Fibroblast of upper back skin (primary cell): ENCODE measurements at regions not wholly inside any gene's neighbourhood (a gene's known extent, or its start where the extent isn't known, plus 50 kb on each side); places are given as distances from the start of the nearest gene placed in this dataset.
"Not testable (repeated sequence)": the region's sequence is repeated elsewhere in the genome, so short reads cannot be mapped to it uniquely, and the experiment has no call there.

ENCODE experiments used
- DNase-seq: peaks from one replicate; pipeline ENCODE4 v3.0.0-alpha.2; 2013

DNA sequence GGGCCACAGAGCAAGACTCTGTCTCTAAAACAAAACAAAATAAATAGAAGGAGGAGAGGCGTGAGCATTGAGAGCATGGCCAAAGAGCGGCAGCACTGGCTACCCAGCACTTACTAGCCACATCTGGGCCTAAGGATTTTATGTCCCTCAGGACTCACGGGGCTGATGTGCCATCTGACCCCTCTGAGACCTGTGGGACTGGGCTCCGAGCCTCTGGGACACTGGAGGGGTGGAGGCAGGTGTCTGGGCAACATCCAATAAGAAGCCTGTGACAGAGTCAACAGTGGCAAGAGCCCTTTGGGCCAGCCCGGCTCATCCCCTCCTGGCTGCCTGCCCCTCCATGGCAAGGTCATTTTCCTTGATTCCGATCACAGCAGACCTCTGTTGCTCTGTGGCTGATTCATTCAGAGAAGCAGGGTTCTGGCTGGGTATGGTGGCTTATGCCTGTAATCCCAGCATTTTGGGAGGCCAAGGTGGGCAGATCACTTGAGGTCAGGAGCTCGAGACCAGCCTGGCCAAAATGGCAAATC lies 60.7 kb downstream of the RRM2 start:
- no peak for DNase-seq

DNA sequence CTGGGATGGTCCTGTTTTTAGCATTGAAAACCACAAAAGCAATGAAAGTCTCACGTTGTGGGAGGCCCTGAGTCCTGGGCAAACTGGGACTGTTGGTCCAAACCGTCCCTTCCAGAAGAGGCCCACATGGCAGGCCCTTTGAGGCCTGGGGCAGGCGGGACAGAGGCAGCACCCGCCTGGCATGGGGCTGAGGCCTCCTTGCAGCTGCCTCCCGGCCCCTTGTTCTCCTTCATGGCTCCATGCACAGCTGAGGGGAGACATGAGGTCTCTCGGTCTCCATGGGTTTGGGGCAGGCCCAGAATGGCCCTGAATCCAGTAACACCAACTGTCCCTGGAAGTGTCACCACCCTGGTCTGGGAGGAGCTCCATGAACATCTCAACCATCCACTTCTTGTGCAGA lies 61.9 kb downstream of the RRM2 start:
- no peak for DNase-seq

DNA sequence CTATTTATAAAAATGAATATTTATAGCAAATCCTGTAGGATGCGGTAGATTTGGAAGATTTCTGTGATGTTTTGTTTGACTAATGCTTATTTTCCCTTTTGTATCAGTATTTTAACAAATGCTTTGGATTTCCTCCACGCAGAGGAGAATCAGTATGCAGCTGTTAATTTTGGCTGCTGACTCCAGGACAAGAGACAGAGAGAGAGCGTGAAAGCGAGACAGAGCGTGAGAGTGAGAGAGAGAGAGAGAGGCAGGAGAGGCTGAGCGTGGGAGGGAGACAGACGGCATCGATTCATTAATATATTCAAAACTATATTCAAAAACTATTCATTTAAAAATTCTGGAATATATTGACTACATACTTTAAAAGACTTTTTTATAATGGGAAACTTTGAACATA lies 62.5 kb downstream of the RRM2 start:
- no peak for DNase-seq

DNA sequence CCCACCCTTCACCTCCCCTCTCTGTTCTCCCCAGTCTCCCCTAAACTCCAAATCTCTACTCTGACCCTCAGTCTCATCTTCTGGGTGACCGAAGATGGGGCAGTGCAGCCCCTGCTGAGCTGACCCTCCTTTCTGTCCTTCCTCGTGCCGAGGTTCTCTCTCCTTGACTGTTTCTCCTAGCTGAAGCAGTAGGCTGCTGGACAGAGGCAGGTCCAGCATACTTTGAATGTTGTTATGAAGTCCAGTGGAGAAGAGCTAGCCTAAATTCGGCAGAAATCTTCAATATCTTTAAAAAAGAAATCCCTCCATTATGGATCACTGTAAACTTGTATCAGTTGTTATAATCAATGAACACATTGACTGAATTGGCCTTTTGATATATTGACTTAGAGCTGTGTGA lies 63.2 kb downstream of the RRM2 start:
- no peak for DNase-seq

DNA sequence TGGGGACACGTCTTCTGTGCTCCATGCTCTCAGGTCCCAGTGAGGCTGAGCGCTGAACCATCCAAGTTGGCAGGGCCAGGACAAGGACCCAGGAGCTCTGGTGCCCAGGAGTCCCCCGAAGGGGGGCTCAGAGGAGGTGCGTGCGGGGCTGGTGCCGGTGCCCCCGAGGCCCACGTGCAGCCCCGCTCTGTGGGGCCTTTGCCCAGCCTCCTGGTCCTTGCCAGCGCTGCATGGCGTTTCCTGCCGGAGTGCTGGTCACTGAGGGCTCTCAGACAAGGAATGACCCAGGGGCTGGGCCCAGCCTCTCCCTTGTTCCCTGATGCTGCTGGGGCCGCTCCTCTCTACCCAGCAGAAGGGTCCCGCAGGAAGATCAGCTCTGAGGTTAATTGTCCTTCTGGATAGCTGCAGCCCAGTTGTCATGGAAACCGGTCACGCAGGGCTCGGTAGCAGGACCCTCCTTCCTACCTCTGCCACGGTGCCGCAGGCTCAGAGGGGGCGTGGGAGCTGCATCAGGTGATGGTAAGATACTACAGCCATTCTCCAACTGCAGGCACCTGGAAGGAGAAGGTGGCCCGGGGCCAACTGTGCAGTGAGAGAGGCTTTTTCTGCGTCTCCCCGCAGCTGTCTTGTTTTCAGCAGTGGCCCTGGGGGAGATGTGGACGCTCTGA lies 64.5 kb downstream of the RRM2 start:
- no peak for DNase-seq

DNA sequence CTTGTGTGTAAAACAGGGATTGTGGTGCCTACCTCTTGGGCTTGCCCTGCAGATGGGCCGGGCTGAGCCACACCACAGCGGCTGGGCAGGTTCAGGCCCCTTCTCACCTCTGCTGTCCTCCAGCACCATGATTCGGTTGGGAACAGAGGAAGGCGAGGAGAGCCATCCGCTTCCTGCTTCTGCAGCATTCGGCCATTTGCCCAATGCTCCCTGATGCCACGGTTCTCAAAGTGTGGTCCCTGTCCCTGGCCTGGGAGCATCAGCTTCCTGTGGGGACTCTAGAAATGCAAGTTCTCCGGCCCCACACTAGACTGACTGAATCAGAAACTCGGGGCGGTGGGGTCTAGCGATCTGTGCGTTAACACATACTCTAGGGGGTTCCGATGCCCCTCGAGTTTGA lies 65.1 kb downstream of the RRM2 start:
- no peak for DNase-seq

DNA sequence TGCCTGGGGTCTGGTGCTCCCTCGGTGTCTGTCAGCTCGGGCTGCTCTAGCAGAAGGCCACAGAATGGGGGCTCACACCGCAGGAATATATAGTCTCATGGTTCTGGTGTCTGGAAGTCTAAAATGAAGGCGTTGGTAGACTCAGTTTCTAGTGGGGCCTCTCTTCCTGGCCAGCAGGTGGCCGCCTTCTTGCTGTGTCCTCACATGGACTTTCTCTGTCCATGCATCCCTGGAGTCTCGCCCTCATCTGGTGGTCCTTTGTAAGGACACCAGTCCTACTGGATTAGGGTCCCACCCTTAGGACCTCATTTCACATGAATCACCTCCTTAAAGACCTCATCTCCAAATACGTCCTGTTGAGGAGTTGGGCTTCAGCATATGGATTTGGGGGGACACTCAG lies 65.7 kb downstream of the RRM2 start:
- DNase-seq: peak; percentile 9

DNA sequence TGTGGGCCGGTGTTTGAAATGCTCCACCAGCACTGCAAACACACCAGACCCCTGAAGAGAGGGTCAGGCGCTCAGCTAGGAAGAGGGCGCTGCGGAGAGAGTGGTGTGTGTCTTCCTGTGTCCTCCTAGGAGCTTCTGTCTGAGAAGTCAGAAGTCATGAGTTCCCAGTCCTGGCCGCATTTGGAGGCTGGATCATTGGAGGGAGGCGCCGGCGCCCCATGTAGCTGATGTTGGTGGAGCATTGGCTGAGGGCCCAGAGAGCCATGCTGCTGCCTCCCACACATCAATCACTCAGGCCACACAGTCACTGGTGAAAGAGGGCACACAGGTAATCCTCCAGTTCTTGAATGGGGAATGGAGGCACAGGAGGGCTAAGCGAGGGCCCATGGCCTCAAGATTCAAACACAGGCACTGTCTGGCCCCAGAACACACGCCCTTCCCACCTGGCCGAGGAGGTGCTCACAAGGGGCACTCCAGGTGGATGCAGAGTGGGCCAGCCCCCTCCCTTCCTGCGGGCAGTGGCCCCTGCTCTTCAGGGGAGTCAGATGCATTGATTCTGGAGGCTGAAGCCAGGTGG lies 66.3 kb downstream of the RRM2 start:
- no peak for DNase-seq

DNA sequence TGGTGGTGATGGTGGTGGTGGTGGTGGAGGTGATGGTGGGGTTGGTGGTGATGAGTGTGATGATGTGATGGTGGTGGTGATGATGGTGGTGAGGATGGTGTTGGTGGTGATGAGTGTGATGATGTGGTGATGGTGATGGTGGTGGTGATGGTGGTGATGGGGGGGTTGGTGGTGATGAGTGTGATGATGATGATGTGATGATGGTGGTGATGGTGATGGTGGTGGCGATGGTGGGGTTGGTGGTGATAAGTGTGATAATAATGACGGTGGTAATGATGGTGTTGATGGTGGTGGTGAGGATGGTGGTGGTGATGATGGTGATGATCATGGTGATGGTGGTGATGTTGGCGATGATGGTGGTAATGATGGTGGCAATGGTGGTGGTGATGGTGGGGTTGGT lies 67.7 kb downstream of the RRM2 start:
- no peak for DNase-seq

DNA sequence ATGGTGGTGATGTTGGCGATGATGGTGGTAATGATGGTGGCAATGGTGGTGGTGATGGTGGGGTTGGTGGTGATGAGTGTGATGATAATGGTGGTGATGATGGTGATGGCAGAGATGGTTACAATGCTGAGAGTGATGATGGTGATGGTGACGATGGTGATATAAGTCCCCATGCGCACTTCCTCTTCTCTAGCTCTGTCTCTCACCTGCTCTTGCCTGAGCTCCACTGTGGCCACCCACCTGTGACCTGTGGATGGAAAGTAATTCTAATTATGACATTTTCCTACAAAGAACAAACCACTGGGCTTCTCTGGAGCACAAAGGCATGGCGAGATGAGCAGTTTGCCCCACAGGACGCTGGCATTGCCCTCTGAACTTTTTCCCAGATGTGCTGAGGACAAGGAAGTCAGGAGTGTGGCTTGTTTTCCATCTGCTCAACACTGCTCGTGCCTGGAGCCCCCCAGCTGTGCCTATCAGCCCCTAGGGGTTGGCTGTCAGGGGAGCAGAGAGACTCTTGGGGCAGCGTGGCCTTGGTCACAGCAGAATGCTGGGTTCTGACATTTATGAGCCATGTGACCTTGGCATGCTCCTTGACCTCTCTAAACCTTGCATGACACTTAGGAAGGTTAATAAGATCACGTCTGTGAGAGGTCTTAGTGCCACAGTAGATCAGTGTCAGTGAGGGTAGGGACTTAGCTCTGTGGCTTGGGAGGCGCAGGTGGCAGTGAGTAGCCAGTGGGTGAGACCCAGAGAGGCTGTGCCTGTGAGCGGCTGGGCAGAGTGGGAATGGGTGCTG lies 68.4 kb downstream of the RRM2 start:
- DNase-seq: no peak

DNA sequence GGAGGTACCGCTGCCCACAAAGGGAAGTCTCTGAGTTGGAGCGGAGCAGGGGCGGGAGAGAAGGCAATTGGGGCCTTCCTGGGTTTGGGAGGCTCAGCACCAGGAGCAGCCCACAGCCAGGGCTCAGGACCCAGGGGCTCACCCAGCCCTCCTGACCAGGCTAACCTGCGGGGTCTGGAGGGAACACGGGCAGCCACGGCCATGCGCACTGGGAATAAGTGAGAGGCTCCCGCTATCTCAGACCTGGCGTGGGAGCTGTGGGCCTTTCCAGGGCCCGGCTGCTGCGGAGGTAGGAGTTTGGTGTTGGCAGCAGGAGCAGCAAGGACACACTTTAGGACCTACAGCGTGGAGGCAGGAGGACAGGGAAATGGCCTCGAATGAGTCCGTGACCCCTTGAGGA lies 69.0 kb downstream of the RRM2 start:
- no peak for DNase-seq

DNA sequence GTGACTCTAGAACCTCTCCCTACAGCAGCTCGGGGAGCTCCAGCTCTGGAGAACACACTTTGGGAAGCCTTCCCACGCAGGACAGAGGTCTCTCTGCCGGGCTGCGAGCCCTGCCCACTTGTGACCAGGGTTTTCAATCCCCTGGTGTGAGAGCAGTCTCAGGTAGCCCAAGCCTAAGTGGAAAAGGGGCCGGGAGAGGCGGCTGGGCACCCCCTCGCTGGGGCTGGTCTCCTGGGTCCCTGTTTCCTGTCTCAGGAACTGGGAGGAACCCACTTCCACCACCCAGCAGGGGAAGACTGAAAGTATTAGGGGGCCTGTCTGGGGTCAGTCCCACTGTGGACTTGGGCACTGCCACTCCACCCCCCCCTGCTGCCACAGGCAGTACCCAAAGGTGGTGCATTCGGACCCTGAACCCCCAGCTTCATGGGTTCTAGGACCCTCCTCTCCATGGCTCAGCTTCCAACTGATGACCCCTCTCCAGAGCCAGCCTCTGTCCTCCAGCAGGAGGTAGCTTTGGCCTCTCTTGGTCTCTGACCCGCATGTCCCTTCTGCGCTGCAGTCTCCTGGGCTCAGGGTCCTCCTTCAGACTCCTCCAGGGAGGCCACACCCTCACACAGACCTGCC lies 70.0 kb downstream of the RRM2 start:
- DNase-seq: no peak

DNA sequence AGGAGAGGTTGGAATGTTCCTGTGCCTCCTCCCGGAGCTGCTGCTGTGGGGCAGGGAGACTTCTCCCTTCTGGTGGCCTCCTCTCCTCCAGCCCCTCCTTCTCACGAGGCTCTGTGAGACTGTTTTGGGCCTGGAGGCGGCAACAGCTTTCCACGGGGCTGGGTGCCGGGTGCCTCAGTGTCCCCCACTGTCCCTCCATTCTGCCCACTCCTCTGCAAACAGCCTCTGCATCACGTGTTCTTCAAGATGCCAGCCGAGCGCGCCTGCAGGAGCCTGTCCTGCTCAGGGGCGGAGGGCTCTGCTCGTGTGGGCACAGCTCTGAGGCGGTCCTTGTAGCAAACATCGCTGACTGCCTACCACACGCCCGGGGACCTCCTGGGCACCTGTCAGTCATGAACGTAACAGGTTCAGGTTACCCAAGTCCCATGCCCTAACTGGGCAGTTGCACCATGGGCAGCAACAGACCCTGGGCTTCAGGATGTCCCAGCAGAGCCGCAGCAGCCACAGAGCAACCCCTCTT lies 70.8 kb downstream of the RRM2 start:
- DNase-seq: no peak

DNA sequence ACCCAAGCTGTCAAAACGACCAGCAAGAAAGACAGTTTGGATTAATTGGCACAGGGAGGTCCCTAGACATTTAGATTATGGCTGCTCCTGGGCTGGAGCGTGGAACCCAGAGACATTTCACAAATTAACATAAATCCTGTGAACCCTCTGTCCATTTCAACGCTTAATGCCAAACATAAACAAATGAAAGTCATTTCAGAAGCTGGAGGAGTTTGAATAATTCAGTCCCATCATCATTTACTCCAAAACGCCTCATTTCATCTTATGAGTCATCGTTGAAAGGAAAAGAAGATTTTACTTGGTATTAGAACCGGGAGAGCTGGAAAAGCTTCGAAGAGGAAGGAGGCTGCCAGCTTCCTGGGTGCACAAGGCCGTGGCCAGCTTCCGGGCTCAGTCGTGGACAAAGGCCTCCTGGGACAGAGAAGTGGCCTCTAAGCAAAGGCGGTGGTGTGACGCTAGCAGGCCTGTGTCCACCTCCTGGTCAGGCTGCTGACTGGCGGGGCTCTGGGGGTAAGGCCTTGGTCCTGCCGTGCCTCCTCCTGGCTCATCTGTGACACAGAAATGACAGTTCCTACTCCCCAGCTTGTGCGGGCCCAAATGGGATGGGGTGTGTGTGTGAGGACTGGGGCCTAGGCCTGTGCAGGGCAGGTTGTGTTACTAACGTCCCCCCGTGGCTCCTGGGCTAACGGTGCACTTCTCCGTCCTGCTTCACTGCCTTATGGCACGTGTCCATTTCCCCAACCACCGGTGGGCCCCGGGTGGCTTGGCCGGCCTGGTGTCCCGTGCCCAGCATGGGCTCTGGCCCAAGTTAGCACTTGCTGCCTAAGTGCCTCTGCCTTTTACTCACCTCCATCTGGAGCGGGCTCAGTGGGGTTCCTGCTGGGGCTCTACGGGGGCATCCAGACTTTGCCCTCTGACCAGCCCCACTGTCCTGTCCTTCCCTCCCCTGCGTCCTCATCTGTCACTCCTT lies 71.6 kb downstream of the RRM2 start:
- DNase-seq: peak; percentile 54

DNA sequence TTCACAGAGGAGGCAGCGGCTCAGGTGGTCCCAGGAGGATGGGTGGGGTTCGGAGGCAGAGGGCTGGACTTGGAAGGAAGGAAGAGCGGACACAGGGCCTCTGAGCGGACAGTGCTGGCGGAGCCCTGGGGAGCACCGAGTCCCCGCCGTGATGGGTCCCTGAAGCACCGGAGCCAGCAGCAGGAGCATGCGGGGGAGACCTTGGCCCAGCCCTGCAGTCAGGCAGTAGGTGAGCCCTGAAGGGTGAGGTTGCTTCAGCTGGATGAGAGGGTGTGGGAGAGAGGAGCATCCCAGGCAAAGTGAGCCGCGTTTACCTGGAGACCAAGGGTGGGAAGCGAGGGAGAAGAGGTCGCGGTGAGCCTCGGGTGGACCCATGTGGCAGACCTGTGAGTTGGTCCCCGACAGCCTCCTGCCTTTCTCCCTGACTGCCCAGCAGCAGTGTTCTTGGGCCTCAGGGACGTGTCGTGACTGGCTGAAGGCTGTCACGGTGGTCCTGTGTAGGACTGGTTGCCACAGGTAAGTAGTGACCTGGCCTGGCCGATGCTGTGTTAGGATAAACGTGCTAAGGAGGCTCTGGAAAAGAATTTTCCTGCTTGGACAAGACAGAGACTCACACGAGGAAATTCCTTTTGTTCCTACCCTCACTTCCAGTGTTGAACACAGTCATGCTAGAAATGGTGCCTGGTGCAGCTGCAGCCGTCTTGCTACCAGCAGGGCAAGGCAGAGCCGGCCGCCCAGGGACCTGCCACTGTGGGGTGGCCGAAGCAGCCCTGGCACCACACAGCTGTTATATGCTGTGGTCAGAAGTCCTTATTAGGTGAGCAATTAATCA lies 73.0 kb downstream of the RRM2 start:
- DNase-seq: no peak

DNA sequence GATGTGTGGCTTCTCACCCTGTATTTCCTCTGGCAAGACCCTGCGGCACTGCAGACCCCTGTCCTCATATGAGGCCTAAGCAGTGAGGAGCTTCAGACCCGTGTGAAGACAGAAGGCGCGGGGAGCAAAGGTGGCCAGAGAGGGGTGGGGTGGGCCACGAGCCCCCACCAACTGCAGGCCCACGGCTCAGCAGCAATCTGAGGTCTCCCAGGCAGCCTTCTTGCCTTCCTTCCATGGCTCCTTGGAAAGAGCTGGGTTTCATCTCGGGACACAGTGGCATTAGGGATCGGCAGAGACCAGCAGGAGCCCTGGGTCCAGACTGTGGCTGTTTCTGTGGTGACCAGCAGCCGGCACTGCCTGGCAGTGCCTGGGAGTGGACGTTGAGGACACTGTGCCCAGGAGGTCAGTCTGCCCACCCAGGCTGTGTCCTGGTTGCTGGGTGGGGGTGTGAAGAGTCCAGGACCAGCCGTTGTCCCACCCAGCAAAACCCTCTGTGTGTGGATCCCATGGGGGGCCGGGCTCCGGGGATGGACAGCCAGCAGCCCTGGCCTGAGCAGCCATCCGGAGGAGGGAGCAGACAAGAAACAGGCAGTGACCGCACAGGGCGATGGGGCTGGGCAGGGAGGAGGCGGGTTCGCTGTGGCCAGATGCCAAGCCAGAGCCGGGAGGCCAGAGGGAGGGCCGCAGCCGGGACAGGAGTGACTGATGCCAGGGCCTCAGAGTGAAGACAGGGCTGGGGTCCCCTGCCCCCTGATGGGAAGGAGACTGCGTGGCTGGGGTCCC lies 73.8 kb downstream of the RRM2 start:
- DNase-seq: no peak

DNA sequence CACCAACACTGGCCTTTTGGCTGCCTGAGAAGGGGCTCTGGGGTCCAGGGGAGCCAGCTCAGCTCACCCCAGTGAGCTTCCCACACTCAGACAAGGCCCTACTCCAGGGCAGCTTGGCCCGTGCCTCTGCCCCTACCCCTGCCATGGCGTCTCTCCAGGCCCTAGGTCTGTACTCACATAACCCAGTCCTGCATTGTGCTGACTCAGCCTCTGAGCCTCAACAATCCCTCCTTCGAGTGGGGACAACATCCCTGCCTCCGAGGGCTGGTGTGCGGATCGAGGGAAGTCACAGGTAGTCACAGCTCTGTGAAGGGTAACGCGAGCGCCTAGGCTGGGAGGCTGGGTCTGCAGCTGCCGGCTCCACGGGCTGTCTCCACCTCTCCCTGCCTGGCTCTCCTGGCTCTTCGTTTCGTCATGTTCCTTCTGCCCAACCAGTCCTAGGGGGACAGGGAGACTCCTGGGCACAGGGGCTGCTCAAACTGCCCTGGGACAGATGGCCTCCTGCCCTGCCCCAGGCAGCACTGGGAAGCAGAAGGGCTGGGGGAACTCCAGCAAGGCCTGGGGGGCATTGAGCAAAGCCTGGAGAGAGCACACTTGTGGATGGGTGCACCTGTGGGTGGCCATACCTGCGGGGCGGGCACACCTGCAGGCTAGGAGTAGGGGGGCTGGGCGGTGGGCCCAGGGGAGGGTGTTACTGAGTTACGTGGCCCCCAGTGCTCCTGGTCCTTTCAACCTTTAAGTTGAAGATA lies 74.6 kb downstream of the RRM2 start:
- DNase-seq: no peak

DNA sequence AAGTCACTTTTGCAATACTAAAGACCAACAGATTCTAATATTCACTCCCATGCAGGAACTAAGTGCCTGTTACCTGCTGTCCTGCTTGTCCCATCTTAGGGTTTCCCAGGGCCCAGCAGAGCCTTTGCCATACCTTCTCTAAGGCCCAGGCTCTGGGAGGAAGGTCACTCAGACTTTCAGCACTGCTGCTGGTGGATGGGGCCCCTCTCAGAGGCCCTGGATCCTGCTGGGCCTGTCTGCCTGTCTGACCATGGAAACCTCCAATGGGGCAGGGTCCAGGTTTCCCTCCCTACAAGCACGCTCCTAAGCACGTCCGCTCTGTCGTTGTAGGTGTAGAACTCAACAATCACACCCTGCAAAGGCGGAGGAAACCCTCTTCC lies 75.1 kb downstream of the RRM2 start:
- no peak for DNase-seq

DNA sequence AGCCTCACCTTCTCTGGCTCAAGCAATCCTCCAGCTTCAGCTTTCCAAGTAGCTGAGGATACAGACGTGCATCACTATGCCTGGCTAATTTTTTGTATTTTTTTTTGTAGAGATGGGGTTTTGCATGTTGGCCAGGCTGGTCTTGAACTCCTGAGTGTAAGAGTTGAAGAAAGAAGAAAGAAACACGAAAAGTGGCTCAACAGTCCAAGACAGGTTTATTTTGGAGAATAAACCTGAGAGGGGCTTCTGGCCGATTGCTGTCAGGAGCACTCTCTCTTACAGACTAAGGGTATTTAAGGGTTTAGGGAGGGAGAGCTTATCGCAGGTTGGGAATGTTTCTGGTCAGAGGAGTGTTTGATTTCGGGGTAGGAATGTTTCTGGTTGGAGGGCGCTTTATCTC lies 75.9 kb downstream of the RRM2 start:
- DNase-seq: not testable (repeated sequence)

DNA sequence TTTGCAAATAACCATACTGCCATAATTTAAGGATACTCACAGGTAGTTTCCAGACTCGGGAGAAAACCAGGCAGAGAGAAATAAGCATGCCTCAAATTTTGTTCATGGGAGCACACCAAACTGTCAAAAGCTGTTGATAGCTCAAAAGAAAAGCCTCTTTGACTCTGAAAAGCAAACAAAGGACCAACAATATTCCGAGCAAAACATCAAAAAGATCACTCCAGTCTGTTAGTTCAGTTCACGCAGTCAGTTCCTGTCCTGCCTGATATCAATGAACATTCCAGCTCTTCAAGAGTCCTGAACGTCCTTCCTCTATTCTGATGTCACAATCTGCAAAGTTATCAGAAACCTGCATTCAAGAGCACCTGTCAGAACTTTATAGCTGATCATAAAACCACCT lies 78.7 kb downstream of the RRM2 start:
- no peak for DNase-seq
